HG02884 (cell line): ENCODE measurements at regions not wholly inside any gene's neighbourhood (a gene's known extent, or its start where the extent isn't known, plus 50 kb on each side); places are given as distances from the start of the nearest gene placed in this dataset.
"Not testable (repeated sequence)": the region's sequence is repeated elsewhere in the genome, so short reads cannot be mapped to it uniquely, and the experiment has no call there.

Experiments used
- ATAC-seq: cut with Tn5 transposase; IDR thresholded peaks from one replicate; pipeline ENCODE4 v1.9.1; 2021; ENCODE audit warnings: mild to moderate bottlenecking, moderate library complexity; ENCODE audit not compliant: unreplicated experiment

DNA sequence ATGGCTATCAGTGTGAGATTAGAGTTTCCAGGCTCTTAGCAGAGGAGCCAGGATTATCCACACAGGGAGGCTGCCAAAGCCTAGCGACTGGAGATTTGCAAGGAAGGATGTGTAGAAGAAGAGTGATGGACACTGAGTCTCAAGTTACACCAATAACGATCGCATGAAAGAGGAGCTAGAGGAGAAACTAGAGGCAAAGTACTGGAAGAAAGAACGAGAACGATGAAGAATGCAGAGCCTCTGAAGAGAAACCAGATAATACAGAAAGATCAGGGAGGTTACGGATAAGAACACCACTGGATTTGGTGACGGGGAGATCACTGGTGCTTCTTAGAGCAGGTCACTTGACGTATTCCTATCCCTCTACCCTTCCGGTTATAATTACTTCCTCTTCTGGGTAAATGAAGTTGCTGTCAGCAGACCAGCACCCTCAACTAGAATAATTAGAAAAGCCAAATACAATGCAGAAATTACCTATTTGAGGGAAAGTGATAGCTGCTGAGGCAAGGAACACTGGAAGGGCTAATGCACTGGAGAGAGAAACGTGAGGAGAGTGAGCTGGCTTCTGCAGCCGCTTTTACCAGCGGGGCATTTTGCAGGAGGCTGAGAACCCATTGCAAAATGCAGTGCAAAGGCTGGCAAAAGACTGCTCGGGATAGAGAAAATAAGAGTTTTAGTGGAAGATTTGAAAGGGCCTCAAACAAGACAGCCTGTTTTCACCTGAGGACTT, 93.1 kb upstream of the HIF1A start:
- ATAC-seq = no peak

DNA sequence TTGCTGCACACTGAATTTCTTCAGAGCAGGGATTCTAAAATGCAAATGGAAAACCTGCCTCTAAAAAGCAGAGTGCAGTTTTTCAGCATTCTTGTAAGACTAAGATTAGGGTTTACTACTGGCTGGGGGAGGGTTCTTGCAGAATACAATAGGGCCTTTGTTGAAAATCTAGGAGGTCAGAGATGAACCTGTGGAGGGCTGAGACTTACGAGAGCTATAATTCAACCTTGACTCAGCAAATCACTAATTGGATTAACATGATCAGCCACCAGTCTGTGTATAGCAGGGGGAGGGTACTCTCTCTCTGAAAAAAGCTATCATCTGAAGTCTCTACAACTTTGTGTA, 92.6 kb upstream of the HIF1A start:
- ATAC-seq = no peak

DNA sequence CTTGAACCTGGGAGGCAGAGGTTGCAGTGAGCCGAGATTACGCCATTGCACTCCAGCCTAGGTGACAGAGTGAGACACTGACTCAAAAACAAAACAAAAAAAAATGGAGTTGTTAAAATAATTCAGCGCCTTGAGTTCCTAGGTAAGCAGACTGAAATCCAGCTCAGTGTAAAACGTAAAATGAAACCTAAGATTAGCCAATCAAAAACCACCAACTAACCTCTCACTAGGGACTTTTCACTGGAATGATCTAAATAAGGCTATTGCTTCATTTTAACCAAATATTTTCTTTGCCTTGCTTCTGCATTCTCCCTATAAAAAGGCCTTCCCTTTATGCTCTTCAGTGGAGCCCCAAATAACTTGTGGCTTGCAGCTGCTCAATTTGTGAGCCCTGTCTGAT, 91.6 kb upstream of the HIF1A start:
- no peak for ATAC-seq

DNA sequence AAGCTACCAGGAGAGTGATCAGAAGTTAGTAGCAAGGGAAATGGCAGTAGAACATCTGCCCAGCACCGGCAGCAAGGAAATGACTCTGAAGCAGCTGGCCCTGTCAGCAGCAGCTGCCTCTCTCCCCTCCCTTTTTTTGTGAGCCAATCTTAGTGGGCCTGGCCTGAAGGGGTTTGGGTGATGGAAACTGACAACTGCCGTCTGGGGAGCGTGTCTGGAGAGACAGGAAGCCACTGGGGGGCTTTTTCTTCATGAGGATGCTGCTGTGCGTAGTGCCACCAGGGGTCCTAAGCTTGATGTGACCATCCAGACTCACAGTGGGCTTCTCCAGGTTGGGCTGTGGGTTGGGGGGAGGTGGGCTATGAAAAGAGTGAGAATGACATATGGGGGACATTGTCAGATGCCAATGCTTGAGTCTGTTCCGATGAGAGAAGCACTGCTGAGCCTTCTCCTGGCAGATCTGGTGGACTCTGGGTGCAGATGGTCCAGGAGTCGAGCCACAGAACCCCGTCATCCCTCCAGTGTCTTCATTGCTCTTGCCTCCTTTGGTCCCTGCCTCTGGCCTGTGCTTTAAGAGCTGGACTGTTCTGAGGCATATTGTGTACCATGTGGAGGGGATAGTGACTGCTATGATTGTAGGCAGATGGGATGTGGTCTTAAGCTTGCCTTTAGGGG, 87.6 kb upstream of the HIF1A start:
- ATAC-seq = no peak

DNA sequence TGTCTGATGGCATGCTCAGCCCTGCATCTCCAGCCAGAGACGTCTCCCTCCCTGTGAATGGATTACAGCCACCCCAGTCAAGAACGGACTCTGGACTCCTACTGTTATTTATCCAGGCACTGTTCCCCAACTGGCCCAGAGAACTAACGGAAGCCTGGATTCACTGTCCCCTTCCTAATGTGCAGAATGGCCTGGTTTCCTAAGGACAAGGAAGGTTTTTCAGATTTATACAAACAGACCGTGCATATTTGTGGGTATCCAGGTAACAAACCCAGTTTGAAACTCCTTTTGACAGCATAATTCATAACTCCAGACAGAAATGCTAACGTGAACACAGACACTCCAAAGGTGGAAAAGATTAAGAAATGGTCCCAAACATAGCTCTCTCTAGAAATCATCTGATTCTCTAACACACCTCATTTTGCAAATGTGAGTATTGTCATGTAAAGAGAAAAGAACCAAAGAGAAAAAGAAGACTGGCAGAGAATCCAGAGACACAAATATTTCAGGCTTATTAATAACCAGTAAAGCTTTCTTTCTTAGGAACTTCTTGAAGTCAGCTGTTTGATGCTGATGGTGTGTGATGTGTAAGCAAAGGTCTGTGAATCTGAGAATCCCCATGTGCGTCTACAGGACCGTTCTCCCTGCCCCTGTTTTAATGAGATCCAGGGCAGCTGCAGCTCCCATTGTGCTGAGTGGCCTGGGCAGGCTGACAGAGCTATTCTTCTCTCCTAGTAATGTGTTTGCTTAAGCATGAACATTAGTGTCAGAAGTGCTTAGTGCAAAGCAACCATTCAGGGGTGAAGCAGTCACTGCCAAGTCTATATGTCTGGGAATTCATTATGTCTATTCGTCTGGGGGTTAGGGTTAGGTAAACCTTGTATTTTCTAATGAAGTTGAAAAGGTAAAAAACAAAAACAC, 86.8 kb upstream of the HIF1A start:
- no peak for ATAC-seq

DNA sequence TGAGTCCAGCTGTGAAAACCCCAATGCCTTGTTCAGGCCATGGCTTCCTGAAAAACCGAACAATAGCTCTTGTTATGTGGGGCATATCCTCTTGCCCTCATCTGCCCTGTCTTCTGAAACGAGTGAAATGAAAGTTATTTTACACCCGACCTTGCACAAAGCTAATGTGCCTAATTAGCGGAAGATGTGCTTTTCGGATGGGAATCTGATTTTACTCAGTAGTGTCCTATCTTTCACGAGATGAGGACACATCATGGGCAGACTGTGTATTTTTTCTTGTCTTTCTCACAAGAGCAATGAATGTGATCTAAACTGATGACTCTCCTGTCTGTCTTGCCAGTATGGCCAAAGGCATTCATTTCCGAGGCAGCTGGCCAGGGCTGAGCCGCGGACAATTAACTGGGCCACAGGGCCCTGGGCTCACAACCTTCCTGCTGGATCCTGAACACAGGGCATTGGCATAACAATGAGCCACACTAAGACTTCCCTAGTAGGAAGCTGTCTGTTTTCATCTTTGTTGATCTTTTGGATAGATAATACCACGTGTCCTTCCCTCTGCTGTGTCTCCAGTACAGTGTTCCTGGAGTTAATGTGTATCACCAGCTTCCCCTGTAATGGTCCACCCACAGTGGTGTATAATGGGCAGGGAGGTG, 86.0 kb upstream of the HIF1A start:
- ATAC-seq = no peak

DNA sequence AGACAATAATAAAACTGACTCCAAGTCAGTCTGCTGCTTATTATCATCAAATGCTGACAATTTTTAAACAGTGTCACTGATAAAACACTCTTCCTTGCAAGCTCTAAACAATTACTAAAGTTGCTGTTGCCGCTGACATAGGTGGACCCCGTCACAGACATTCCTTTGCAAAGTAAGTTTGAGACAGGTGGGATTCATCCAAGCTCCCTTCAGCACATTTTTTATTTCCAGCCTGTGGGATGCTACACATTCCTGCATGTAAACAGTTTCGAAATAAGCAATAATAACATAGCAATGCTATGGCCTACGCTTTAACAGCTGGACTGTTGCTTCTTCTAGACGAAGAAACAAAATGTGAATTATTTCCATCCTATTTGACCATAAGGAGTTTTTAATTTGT, 85.4 kb upstream of the HIF1A start:
- ATAC-seq = no peak

DNA sequence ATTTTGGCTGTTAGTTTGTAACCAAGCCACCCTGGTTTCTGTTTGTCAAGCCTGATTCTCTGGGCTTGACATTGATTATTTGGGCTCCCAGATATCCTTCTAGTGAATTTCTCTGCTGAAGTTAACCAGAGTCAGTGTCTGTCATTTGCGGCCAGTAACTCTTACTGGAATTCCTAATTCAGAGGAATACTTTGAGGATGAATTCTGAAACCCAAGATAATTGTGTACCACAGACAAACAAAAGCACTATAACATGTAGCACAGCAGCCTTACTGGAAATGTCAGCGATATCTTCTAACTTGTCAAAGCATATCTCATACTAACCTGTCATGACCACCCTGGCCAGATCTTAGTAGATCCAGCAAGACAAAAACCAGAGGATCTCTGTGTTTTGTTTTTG, 84.4 kb upstream of the HIF1A start:
- no peak for ATAC-seq

DNA sequence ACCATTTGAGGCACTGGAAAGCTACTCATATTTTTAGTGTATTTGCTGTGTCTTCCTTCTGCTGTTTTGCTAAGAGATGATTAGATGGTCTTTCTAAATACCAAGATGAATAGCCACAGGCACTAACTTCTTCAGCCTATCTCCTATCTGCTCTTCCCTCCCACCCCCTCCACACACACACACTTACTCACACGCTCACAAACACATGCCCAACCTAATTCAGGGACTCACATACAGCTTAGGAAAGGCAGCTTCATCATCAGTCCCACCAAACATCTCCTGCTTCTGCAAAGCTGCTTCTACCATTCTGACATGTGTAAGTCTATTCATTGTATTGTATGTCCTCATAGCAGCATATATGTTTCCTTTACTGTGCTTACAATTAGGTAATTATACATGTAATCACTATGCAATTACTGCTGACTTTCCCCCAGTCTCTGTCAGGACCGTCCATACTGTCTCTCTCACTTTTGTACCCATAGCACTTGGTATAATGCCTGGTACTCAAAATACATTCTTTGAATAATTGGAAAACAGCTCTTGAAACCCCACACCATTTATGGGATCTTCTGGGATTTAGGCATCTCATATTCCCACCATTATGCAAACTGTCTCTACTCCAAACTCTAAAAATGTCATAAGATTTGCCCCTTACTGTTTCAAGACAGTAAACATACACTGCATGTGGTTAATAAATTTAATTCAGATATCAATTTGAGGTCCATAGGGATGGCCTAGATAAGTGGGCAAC, 83.3 kb upstream of the HIF1A start:
- no peak for ATAC-seq

DNA sequence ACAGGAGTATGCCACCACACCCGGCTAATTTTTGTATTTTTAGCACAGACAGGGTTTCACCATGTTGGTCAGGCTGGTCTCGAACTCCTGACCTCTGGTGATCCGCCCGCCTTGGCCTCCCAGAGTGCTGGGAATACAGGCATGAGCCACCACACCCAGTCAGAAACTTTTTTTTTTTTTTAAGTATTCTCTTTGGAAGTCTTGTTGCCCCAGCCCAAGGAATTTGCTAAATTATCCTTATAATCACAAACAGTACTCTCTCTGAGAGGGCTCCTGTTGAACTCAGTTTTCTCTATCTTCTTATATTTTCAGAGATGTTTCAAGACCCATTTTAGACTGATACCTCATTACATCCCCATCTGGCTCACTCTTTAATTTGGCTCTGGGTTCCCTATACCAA, 82.3 kb upstream of the HIF1A start:
- ATAC-seq = not testable (repeated sequence)

DNA sequence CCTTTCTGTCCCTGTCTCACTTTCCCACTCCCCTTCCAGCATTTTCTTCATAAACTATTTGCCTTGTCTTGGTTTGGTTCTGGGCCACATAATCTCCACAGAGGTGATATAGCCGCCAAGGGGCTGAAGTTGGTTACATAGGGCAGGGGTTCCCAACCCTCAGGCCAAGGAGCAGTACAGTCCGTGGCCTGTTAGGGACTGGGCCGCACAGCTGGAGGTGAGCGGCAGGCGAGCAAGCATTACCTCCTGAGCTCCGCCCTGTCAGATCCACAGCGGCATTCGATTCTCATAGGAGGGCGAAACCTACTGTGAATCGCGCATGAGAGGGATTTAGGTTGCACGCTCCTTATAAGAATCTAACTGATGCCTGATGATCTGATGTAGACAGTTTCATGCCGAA, 80.6 kb upstream of the HIF1A start:
- ATAC-seq = no peak

DNA sequence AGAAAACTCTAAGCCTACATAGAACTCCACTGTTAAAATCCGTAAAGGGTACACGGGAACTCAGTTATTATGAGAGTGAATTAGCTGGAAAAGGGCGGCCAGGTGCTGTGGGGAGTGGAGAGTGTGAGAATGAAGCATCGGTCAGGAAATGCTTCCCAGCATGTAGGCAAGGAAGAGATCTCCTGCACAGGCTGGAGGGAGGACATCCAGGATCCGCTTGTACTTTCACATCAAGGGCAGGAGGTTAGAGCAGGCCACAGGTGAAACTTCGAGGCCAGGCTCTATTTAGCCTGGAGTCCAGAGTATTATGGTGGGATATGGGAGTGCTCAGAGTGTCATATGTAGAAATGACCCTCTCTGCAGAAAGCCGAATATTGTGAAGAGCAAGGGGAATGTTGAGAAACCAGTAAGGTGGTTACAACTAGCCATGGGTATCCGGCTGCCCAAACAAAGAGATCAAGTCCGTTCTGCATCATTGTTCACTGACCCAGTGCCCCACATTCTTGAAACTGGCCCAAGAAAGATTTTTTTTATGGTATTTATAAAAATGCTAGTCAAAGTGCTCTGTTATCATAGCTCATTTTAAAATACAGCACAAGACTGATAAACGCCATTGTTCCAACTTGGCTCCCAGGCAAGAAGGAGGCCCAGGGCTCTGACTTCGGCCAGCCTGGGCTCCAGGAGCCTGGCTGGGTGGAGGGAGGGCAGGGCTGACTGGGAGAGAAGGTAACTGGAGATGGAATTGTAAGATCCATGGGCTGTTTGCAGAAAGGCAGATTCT, 79.4 kb upstream of the HIF1A start:
- no peak for ATAC-seq

DNA sequence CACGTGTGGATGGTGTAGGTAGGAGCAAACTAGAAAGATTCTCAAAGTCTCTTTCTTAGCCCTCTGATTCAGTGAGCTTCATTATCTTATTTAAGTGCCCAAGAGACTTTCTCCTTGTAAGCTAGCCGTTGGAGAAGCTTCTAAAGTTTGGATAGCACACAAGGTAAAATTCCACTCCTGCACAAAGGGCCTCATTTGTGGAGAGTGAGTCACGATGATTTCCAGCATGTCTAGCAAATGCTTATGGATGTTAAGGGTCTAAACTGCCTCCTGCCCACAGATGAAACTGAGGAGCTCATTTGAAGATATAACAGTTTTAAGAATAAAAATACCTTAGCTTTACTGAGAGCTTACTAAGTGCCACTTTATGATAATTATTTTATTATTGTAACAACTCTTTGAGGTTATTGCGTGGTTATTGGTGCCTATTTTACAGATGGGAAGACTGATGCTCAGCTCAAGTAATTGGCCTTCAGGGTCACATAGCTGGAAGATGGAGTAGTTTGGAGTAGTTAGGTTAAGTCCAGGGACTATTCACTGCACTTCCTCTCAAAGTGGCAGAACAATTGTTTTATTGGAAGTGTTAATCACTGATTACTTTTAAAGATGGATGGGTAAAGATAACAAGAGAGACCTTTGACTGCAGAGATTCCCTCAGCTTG, 78.7 kb upstream of the HIF1A start:
- ATAC-seq = no peak

DNA sequence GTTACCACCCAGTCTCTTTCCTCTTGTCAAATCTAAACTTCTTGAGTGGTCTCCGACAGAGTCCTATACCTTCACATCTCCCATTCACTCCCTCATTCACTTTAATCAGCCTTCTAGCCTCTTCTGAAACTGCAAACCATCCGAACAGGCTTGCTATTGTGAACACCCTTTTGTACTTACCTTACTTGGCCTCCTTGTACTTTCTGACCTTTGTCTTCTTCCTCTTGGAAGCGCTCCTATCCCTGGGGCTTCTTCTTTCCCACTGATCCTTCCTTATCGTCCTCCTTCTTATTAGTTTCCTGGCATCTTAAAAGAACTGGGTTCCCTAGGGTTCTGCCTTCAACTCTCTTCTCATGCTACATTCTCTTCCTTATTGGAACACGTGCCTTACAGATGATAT, 76.9 kb upstream of the HIF1A start:
- no peak for ATAC-seq

DNA sequence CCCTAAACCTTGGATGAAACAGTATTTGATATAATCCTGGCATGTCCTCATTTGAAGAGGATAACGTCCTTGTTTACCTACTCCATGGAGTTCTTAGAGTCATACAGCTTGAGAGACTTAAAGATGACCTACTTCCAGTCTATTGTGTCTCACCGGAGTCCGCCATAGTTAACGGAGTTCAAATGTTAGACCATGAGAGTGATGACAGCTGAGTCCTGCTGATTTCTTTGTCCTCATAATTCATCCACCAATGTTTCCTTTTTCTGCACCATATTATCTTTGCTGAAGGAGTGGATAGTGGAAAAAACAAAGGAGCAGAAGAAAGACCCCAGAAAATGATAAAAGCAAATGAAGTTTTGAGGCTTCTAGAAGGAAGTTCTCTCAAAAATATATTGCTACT, 75.8 kb upstream of the HIF1A start:
- no peak for ATAC-seq

DNA sequence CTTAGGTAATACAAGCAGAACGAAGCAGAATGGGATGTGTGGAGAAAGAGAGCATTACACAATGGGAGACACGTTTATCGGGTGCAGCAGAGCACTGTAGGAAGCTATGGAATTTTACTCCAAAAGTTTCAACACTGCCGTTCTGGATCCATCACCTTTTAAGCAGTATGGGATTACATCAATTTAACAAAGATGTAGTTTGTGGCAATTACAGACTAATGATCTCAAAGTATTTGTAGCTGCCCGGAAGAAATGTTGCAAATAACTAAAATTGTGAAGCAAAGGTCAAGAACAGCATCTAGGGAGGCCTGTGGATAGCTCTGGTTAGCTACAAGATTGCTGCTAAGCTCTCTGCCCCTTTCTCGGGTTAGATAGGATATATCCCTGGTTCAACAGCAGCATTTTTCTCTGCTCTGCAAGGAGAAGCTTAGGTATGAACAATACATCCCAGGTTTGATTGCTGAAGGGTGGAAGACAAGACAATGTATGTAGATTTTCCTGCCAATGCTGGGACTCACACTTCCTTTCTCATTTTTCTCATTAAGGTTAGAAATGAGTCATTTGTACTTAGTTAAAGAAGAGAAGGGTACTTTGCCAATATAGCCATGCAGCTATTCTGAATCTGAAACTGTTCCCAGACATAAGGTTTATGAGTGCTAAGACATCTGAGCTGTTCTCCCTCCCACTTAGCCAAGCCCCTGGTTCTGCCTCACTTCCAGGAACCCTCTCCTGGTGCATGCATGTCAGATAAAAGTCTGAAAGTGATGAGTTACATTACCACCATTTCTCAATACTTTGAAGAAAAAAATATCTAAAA, 75.0 kb upstream of the HIF1A start:
- peak; percentile 86 for ATAC-seq

DNA sequence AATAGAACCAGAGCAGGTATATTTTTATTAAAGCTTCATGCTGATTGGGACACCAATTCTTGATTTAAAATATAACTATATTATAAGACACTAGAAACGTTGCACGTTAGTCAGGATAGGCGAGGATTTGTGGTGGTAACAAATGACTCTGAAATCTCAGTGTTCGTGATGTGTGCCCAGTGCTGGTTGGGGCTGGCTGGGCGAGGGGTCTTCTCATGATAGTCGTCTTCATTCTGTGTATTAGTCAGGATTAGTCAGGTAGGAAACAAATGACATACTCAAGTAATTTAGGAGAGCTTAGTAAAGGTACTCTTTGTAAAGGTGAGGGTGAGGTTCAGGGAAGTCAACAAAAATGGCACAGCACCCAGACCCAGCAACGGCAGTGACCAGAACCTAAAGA, 73.9 kb upstream of the HIF1A start:
- no peak for ATAC-seq

DNA sequence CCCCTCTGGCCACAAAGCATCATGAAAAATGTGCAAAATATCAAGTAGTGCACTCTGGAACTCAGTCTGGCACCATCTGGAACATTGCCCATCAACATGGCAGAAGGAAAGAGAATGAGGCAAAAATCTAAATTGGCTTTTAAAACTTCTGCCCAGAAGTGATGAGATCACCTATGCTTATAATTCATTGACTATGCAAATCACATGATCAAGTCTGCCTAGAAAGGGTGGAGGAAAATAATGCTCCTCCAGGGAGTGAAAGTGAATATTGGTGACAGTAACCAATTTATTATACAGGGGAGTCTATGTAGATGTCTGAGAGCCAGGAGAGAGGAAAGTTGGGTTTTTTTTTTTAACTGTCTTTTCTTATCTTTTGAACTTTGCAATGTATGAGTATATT, 73.3 kb upstream of the HIF1A start:
- no peak for ATAC-seq

DNA sequence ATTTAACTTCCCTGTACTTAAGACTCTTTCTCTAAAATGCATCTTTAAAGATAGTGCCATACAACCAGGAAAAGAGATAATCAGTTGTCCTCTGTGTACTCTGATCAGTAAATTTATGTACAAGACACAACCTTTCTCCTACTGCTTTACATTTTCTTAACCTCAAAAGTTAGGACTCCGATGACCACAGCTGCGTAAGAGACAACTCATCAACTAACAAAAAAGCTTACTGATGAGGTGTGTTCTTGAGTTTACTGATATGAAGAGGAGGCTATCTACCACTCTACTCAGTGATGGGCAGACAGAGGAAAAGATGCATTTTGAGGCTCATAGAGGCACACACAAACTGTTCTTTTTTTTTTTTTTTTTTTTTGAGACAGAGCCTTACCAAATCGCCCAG, 71.4 kb upstream of the HIF1A start:
- no peak for ATAC-seq
